ENCODE measurements at regions not wholly inside any gene's neighbourhood (a gene's known extent, or its start where the extent isn't known, plus 50 kb on each side); places are given as distances from the start of the nearest gene placed in this dataset.
"Not testable (repeated sequence)": the region's sequence is repeated elsewhere in the genome, so short reads cannot be mapped to it uniquely, and the experiment has no call there.

DNA sequence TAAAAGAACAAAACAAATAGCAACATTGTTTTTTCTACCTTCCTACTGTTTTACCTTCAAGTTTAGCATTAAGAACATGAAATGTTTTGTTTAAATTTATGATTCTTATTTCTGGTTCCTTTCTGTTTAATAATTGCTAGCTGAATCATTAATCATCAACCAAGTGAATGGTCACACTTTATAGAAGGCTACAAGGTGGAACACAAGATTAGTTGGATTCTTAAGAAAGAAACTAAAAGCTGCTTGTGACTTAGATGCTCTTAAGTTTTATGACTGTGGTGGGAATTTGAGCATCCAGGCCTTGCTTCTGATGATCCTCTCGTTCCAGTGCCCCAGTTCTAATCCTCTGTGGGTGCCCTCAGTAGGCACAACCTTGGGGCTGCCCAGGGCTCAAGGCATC, 947.5 kb upstream of the DEFB115 start:
- H3K27me3 ChIP-seq (ENCODE audit: low read length); H3K9ac ChIP-seq (ENCODE audit: low read length); H3K4me2 ChIP-seq (ENCODE audit: low read depth, low read length, poor library complexity, severe bottlenecking); H3K9me2 ChIP-seq (replicated peaks; ENCODE audit: insufficient read depth, low read length); H3K79me2 ChIP-seq (ENCODE audit: insufficient read depth, low read length); H2AFZ ChIP-seq (ENCODE audit: low read depth, low read length, severe bottlenecking); H3K9me3 ChIP-seq (ENCODE audit: insufficient read depth, low read length); H3F3A ChIP-seq (ENCODE audit: insufficient read depth); H4K20me1 ChIP-seq (ENCODE audit: low read depth, low read length); H3K4me3 ChIP-seq (ENCODE audit: insufficient read depth, low read length, poor library complexity, severe bottlenecking); H3K36me3 ChIP-seq (ENCODE audit: low read length); H3K27ac ChIP-seq (ENCODE audit: low read depth, low read length): not testable (repeated sequence)

DNA sequence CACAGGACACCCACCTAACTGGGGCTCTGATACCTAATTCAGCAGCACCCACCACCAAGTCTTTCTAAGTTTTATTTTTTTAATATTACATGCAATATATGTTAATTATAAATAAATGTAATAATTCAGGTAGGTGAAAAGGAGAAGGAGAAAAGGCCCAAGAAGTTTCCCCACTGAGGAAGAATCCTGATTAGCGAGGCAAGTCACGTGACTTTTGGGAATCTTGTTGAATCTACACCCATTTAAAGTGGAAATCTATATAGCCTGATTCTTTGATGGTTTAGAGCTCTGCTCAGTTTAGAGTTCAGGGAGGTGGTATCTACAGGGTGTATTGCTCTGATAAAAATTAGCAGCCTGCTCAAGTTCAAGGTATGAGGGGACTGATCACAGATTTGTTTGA, 947.1 kb upstream of the DEFB115 start:
- not testable (repeated sequence) for H3K9me3 ChIP-seq (ENCODE audit: insufficient read depth, low read length); H3K27me3 ChIP-seq (ENCODE audit: low read length); H3K9ac ChIP-seq (ENCODE audit: low read length); H3K4me2 ChIP-seq (ENCODE audit: low read depth, low read length, poor library complexity, severe bottlenecking); H4K20me1 ChIP-seq (ENCODE audit: low read depth, low read length); H3F3A ChIP-seq (ENCODE audit: insufficient read depth); H3K36me3 ChIP-seq (ENCODE audit: low read length); H3K9me2 ChIP-seq (replicated peaks; ENCODE audit: insufficient read depth, low read length); H3K4me3 ChIP-seq (ENCODE audit: insufficient read depth, low read length, poor library complexity, severe bottlenecking); H3K79me2 ChIP-seq (ENCODE audit: insufficient read depth, low read length); H2AFZ ChIP-seq (ENCODE audit: low read depth, low read length, severe bottlenecking); H3K27ac ChIP-seq (ENCODE audit: low read depth, low read length)

DNA sequence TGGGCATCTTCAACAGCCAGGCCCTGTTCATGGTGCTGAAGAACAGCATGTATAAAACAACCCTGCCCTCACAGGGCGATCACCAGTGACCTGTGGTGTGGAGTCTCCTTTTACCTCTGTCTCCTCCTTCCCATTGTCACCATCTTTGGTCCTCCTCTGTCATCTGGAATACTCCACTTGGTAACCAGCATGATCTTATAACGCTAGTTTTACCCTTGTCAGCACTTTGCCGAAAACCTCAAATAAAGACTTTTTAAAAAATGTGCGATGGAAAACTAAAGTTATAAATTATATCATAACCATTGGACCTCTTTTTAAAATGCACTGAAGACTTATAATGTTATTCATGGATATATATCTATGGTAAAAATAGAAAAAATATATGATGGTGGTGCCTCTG, 945.2 kb upstream of the DEFB115 start:
- H3K4me2 ChIP-seq (ENCODE audit: low read depth, low read length, poor library complexity, severe bottlenecking); H3K9me2 ChIP-seq (replicated peaks; ENCODE audit: insufficient read depth, low read length); H4K20me1 ChIP-seq (ENCODE audit: low read depth, low read length); H3K9ac ChIP-seq (ENCODE audit: low read length); H3K27ac ChIP-seq (ENCODE audit: low read depth, low read length); H3K27me3 ChIP-seq (ENCODE audit: low read length); H3K9me3 ChIP-seq (ENCODE audit: insufficient read depth, low read length); H3K4me3 ChIP-seq (ENCODE audit: insufficient read depth, low read length, poor library complexity, severe bottlenecking); H3F3A ChIP-seq (ENCODE audit: insufficient read depth); H2AFZ ChIP-seq (ENCODE audit: low read depth, low read length, severe bottlenecking); H3K79me2 ChIP-seq (ENCODE audit: insufficient read depth, low read length); H3K36me3 ChIP-seq (ENCODE audit: low read length): not testable (repeated sequence)

DNA sequence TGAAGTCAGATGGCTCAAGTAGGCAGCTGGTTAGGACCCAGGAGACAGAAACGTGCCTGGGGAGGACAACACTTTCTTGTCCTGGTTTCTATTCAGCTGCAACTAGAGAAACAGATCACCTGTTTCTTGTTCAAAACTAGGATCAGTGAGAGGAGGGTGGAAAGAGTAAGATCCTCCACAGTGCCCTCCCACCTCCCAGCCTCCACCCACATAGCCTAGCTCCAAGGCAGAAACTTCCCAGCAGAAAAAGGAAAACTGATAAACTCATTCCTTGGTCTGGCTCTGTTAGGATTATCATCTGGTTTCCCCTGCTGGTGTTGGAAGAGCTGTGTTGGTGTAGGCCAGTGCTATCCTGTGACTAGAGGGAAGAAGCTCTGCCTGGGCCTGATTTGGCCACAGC, 943.8 kb upstream of the DEFB115 start:
- not testable (repeated sequence) for H3K4me3 ChIP-seq (ENCODE audit: insufficient read depth, low read length, poor library complexity, severe bottlenecking); H4K20me1 ChIP-seq (ENCODE audit: low read depth, low read length); H3K9ac ChIP-seq (ENCODE audit: low read length); H2AFZ ChIP-seq (ENCODE audit: low read depth, low read length, severe bottlenecking); H3K27me3 ChIP-seq (ENCODE audit: low read length); H3K9me3 ChIP-seq (ENCODE audit: insufficient read depth, low read length); H3K4me2 ChIP-seq (ENCODE audit: low read depth, low read length, poor library complexity, severe bottlenecking); H3K36me3 ChIP-seq (ENCODE audit: low read length); H3K79me2 ChIP-seq (ENCODE audit: insufficient read depth, low read length); H3K27ac ChIP-seq (ENCODE audit: low read depth, low read length); H3F3A ChIP-seq (ENCODE audit: insufficient read depth); H3K9me2 ChIP-seq (replicated peaks; ENCODE audit: insufficient read depth, low read length)

DNA sequence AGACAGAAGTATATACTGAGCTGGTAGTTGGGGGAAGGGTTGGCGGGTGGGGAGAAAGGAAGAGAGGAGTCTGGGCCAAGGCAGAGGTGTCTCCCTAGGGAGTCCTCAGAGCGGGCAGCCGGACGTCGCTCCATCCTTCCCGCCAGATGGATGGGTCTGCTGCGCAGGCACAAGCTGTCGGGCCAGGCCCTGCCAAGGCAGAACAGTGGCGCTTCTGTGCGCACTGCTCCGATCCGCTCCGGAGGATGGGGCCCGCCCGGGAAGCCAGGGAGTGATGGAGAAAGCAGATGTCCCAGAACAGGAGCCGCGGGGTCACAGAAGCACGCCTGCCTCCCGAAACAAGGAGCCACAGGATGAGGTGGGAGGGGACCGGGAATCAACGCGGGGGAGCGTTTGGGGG, 941.4 kb upstream of the DEFB115 start:
- not testable (repeated sequence) for H3F3A ChIP-seq (ENCODE audit: insufficient read depth); H3K4me2 ChIP-seq (ENCODE audit: low read depth, low read length, poor library complexity, severe bottlenecking); H3K9ac ChIP-seq (ENCODE audit: low read length); H2AFZ ChIP-seq (ENCODE audit: low read depth, low read length, severe bottlenecking); H3K9me2 ChIP-seq (replicated peaks; ENCODE audit: insufficient read depth, low read length); H3K27me3 ChIP-seq (ENCODE audit: low read length); H3K27ac ChIP-seq (ENCODE audit: low read depth, low read length); H3K9me3 ChIP-seq (ENCODE audit: insufficient read depth, low read length); H3K79me2 ChIP-seq (ENCODE audit: insufficient read depth, low read length); H3K4me3 ChIP-seq (ENCODE audit: insufficient read depth, low read length, poor library complexity, severe bottlenecking); H3K36me3 ChIP-seq (ENCODE audit: low read length); H4K20me1 ChIP-seq (ENCODE audit: low read depth, low read length)

DNA sequence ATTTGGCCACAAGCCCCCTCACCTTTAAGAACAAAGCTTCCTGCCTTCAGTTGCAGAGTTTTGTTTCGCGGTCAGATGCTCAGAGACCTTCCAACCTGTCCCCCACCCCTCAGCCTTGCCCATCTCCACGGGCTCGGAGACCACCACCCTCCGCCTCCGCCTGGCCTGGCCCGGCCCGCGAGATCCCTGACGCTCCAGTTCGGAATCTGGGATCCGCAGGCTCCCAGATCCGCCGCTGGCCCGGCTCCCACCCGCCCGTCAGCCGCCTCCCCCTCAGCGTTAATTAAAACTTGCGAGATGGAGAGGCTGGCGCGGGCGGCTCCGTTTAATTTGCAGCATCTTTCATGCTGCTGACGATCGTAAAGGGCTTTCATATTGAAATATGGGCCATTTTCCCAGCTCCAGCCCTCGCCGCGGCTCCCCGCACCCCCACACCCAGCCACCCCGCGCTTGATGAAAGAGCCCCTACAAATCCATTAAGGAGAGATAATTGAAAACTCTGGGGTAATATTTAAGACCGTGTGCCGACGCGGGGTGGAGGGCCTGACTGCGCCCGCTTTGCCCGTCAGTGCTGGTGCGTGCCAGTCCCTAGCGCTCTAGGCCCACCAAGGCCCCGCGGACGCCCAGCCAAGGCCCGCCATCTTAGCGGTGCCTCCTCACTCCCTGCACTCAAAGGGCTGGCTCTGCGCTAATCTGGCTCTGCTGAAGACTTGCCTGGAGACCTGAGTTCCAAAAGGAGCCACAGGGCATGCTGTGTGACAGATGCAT, 940.7 kb upstream of the DEFB115 start:
- not testable (repeated sequence) for H3K9me2 ChIP-seq (replicated peaks; ENCODE audit: insufficient read depth, low read length); H3K27me3 ChIP-seq (ENCODE audit: low read length); H3K4me3 ChIP-seq (ENCODE audit: insufficient read depth, low read length, poor library complexity, severe bottlenecking); H3K36me3 ChIP-seq (ENCODE audit: low read length); H3K9me3 ChIP-seq (ENCODE audit: insufficient read depth, low read length); H3F3A ChIP-seq (ENCODE audit: insufficient read depth); H2AFZ ChIP-seq (ENCODE audit: low read depth, low read length, severe bottlenecking); H3K4me2 ChIP-seq (ENCODE audit: low read depth, low read length, poor library complexity, severe bottlenecking); H3K79me2 ChIP-seq (ENCODE audit: insufficient read depth, low read length); H4K20me1 ChIP-seq (ENCODE audit: low read depth, low read length); H3K27ac ChIP-seq (ENCODE audit: low read depth, low read length); H3K9ac ChIP-seq (ENCODE audit: low read length)

DNA sequence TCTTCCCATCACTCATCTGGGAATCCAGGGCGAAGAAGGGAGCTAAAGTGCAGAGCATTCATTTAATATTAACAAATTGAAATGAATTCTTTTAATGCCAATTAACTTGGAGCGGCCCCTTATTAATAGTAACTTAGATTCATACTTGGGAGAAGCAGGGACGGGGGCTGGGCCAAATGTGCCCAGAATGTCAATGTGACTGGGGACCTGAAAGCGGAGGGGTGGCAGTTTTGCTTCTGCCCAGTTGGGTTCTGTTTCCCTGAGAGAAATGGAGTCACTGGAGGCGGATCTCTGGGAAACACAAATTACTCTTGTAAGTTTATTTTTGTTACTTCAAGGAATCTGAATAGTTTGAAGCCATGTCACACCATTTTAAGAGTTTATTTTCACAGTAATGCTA, 923.7 kb upstream of the DEFB115 start:
- H4K20me1 ChIP-seq (ENCODE audit: low read depth, low read length); H3K36me3 ChIP-seq (ENCODE audit: low read length); H3K9ac ChIP-seq (ENCODE audit: low read length); H3K4me3 ChIP-seq (ENCODE audit: insufficient read depth, low read length, poor library complexity, severe bottlenecking); H2AFZ ChIP-seq (ENCODE audit: low read depth, low read length, severe bottlenecking); H3K9me2 ChIP-seq (replicated peaks; ENCODE audit: insufficient read depth, low read length); H3F3A ChIP-seq (ENCODE audit: insufficient read depth); H3K79me2 ChIP-seq (ENCODE audit: insufficient read depth, low read length); H3K27ac ChIP-seq (ENCODE audit: low read depth, low read length); H3K9me3 ChIP-seq (ENCODE audit: insufficient read depth, low read length); H3K4me2 ChIP-seq (ENCODE audit: low read depth, low read length, poor library complexity, severe bottlenecking); H3K27me3 ChIP-seq (ENCODE audit: low read length): not testable (repeated sequence)

DNA sequence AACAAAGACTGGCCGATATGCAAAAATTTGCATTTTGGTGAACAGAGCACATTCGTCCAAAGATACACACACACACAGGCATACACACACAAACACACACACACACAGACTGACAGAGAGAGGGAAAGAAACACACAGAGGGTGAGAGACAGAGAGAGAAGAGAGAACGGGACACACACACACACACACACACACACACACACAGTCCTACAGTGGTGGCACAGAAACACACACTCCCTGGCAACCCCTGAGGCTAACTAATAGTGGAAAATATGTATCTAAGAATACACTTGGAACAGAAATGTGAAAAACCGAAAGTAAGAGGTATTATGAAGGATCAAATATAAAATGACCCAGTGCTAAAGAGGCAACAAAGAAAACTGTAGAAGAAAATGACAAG, 919.9 kb upstream of the DEFB115 start:
- not testable (repeated sequence) for H3K36me3 ChIP-seq (ENCODE audit: low read length); H4K20me1 ChIP-seq (ENCODE audit: low read depth, low read length); H3K27ac ChIP-seq (ENCODE audit: low read depth, low read length); H3K4me3 ChIP-seq (ENCODE audit: insufficient read depth, low read length, poor library complexity, severe bottlenecking); H3K9me2 ChIP-seq (replicated peaks; ENCODE audit: insufficient read depth, low read length); H3K9me3 ChIP-seq (ENCODE audit: insufficient read depth, low read length); H3K27me3 ChIP-seq (ENCODE audit: low read length); H3K4me2 ChIP-seq (ENCODE audit: low read depth, low read length, poor library complexity, severe bottlenecking); H2AFZ ChIP-seq (ENCODE audit: low read depth, low read length, severe bottlenecking); H3K9ac ChIP-seq (ENCODE audit: low read length); H3K79me2 ChIP-seq (ENCODE audit: insufficient read depth, low read length); H3F3A ChIP-seq (ENCODE audit: insufficient read depth)

Measured in SU-DHL-6 (cell line).